ENCODE measurements at regions not wholly inside any gene's neighbourhood (a gene's known extent, or its start where the extent isn't known, plus 50 kb on each side); places are given as distances from the start of the nearest gene placed in this dataset.

GRCh38 chr3:81938681-81939080, 177.2 kb upstream of the GBE1 start:
- peak; percentile 6 for DNase-seq

- peak; percentile 63 for DNase-seq
These were observed 175.4 kb upstream of the GBE1 start for GRCh38 chr3:81936817-81937216.

- no peak for DNase-seq
These were observed 171.2 kb upstream of the GBE1 start for GRCh38 chr3:81932681-81933080.

GRCh38 chr3:81931265-81932251, 170.1 kb upstream of the GBE1 start:
- DNase-seq, result peak; percentile 58

- no peak for DNase-seq
These were observed 168.3 kb upstream of the GBE1 start for GRCh38 chr3:81929697-81930096.

- no peak for DNase-seq
These were observed 166.4 kb upstream of the GBE1 start for GRCh38 chr3:81927811-81928210.

- DNase-seq, result no peak
These were observed 163.9 kb upstream of the GBE1 start for GRCh38 chr3:81925385-81925784.

GRCh38 chr3:81923038-81923437, 161.6 kb upstream of the GBE1 start:
- no peak for DNase-seq

GRCh38 chr3:81922404-81922803, 161.0 kb upstream of the GBE1 start:
- no peak for DNase-seq

- no peak for DNase-seq
These were observed 159.4 kb upstream of the GBE1 start for GRCh38 chr3:81920816-81921215.

GRCh38 chr3:81916890-81917289, 155.4 kb upstream of the GBE1 start:
- no peak for DNase-seq

GRCh38 chr3:81913886-81914663, 152.6 kb upstream of the GBE1 start:
- no peak for DNase-seq

GRCh38 chr3:81911221-81911620, 149.8 kb upstream of the GBE1 start:
- DNase-seq, result no peak

- peak; percentile 54 for DNase-seq
These were observed 148.9 kb upstream of the GBE1 start for GRCh38 chr3:81910244-81910852.

GRCh38 chr3:81909796-81910195, 148.4 kb upstream of the GBE1 start:
- no peak for DNase-seq

- no peak for DNase-seq
These were observed 147.1 kb upstream of the GBE1 start for GRCh38 chr3:81908561-81908960.

- no peak for DNase-seq
These were observed 136.9 kb upstream of the GBE1 start for GRCh38 chr3:81898336-81898735.

GRCh38 chr3:81894598-81894997, 133.2 kb upstream of the GBE1 start:
- DNase-seq, result no peak

- DNase-seq, result no peak
These were observed 129.8 kb upstream of the GBE1 start for GRCh38 chr3:81891055-81891895.

- no peak for DNase-seq
These were observed 127.6 kb upstream of the GBE1 start for GRCh38 chr3:81888914-81889557.

GRCh38 chr3:81887448-81887847, 126.0 kb upstream of the GBE1 start:
- DNase-seq, result no peak

GRCh38 chr3:81886081-81886480, 124.6 kb upstream of the GBE1 start:
- DNase-seq, result peak; percentile 12

Data from inflammatory macrophage treated with lipopolysaccharide for 4 hours (primary cell).